Muscle layer of colon (tissue), 2 donors: ENCODE measurements at regions not wholly inside any gene's neighbourhood (a gene's known extent, or its start where the extent isn't known, plus 50 kb on each side); places are given as distances from the start of the nearest gene placed in this dataset.

Source experiments
- H3K27ac ChIP-seq: one replicate; pipeline ENCODE4 v1.7.0; 2013; ENCODE audit warnings: low read depth, mild to moderate bottlenecking, low read length, moderate library complexity
- H3K27me3 ChIP-seq, 2 donors: one replicate each; pipeline ENCODE4 v1.7.0; 2013; ENCODE audit warnings: low read length in 2 of 2, mild to moderate bottlenecking in 2 of 2; ENCODE audit not compliant: insufficient read depth in 2 of 2, control insufficient read depth in 1 of 2
- H3K36me3 ChIP-seq: one replicate; pipeline ENCODE4 v1.7.0; 2013; ENCODE audit warnings: mild to moderate bottlenecking, low read length; ENCODE audit not compliant: insufficient read depth
- H3K4me1 ChIP-seq: one replicate; pipeline ENCODE4 v1.7.0; 2013; ENCODE audit warnings: mild to moderate bottlenecking, low read length; ENCODE audit not compliant: insufficient read depth
- H3K4me3 ChIP-seq, 2 donors: one replicate each; pipeline ENCODE4 v1.7.0; 2013; ENCODE audit warnings: low read length in 2 of 2, low read depth in 1 of 2, mild to moderate bottlenecking in 1 of 2, moderate library complexity in 1 of 2
- H3K9ac ChIP-seq: one replicate; pipeline ENCODE4 v1.7.0; 2013; ENCODE audit warnings: low read length
- H3K9me3 ChIP-seq: one replicate; pipeline ENCODE4 v1.7.0; 2013; ENCODE audit warnings: mild to moderate bottlenecking, low read length
- donor health status: abdominal sarcoma.
- donor health status: Adenocarcinoma of cecum.

- Histone ChIP-seq H3K4me3 (no peak overlapping the region), H3K36me3 (no peaks in the 10 kb centered on the region), H3K9ac (no peak overlapping the region), H3K27ac (no peak overlapping the region), H3K27me3 (no peaks in the 10 kb centered on the region), H3K4me1 (peaks cover 17% of the 10 kb centered on the region), H3K9me3 (no peaks in the 10 kb centered on the region)
Measured at GRCh38 chr5:117463881-117464570, 889.4 kb upstream of the SEMA6A start.

- Histone ChIP-seq H3K27ac (no peak overlapping the region), H3K27me3 (no peaks in the 10 kb centered on the region), H3K9me3 (no peaks in the 10 kb centered on the region), H3K4me3 (no peak overlapping the region), H3K36me3 (no peaks in the 10 kb centered on the region), H3K4me1 (peaks cover 17% of the 10 kb centered on the region), H3K9ac (no peak overlapping the region)
Measured at GRCh38 chr5:117461966-117462365, 887.3 kb upstream of the SEMA6A start.

- Histone ChIP-seq H3K4me3 (no peak overlapping the region), H3K36me3 (no peaks in the 10 kb centered on the region), H3K4me1 (peaks cover 17% of the 10 kb centered on the region), H3K27me3 (no peaks in the 10 kb centered on the region), H3K9ac (no peak overlapping the region), H3K9me3 (no peaks in the 10 kb centered on the region), H3K27ac (no peak overlapping the region)
Measured at GRCh38 chr5:117461403-117461802, 886.8 kb upstream of the SEMA6A start.

GRCh38 chr5:117457656-117458055 lies 883.0 kb upstream of the SEMA6A start:
- no peak overlapping the region for H3K27ac ChIP-seq
- no peaks in the 10 kb centered on the region for H3K36me3 ChIP-seq
- no peak overlapping the region for H3K4me3 ChIP-seq
- no peak overlapping the region for H3K9ac ChIP-seq
- no peaks in the 10 kb centered on the region for H3K27me3 ChIP-seq
- no peaks in the 10 kb centered on the region for H3K9me3 ChIP-seq
- H3K4me1 ChIP-seq, result no peaks in the 10 kb centered on the region

GRCh38 chr5:117456866-117457470 lies 882.3 kb upstream of the SEMA6A start:
- Histone ChIP-seq H3K9me3 (no peaks in the 10 kb centered on the region), H3K36me3 (no peaks in the 10 kb centered on the region), H3K27me3 (no peaks in the 10 kb centered on the region), H3K9ac (no peak overlapping the region), H3K4me3 (no peak overlapping the region), H3K27ac (no peak overlapping the region), H3K4me1 (no peaks in the 10 kb centered on the region)

- Histone ChIP-seq H3K27me3 (no peaks in the 10 kb centered on the region), H3K4me1 (no peaks in the 10 kb centered on the region), H3K9me3 (no peaks in the 10 kb centered on the region), H3K27ac (no peak overlapping the region), H3K36me3 (no peaks in the 10 kb centered on the region), H3K4me3 (no peak overlapping the region), H3K9ac (no peak overlapping the region)
Measured at GRCh38 chr5:117455236-117456233, 880.9 kb upstream of the SEMA6A start.

- no peaks in the 10 kb centered on the region for H3K27me3 ChIP-seq
- no peaks in the 10 kb centered on the region for H3K36me3 ChIP-seq
- no peak overlapping the region for H3K4me3 ChIP-seq
- no peaks in the 10 kb centered on the region for H3K4me1 ChIP-seq
- no peak overlapping the region for H3K27ac ChIP-seq
- H3K9ac ChIP-seq, result no peak overlapping the region
- no peaks in the 10 kb centered on the region for H3K9me3 ChIP-seq
Measured at GRCh38 chr5:117454716-117455212, 880.1 kb upstream of the SEMA6A start.

- Histone ChIP-seq H3K27ac (no peak overlapping the region), H3K9me3 (no peaks in the 10 kb centered on the region), H3K4me1 (peaks cover 22% of the 10 kb centered on the region), H3K27me3 (no peaks in the 10 kb centered on the region), H3K9ac (no peak overlapping the region), H3K4me3 (no peak overlapping the region), H3K36me3 (no peaks in the 10 kb centered on the region)
Measured at GRCh38 chr5:117436846-117437245, 862.2 kb upstream of the SEMA6A start.

GRCh38 chr5:117435203-117435602 lies 860.6 kb upstream of the SEMA6A start:
- Histone ChIP-seq H3K9me3 (no peaks in the 10 kb centered on the region), H3K27me3 (no peaks in the 10 kb centered on the region), H3K4me3 (no peak overlapping the region), H3K36me3 (no peaks in the 10 kb centered on the region), H3K4me1 (peaks cover 32% of the 10 kb centered on the region), H3K9ac (no peak overlapping the region), H3K27ac (peak overlapping the region; percentile 49)

- Histone ChIP-seq H3K36me3 (no peaks in the 10 kb centered on the region), H3K9ac (no peak overlapping the region), H3K4me1 (peaks cover 37% of the 10 kb centered on the region), H3K4me3 (no peak overlapping the region), H3K27me3 (no peaks in the 10 kb centered on the region), H3K9me3 (no peaks in the 10 kb centered on the region), H3K27ac (peak overlapping the region; percentile 48)
Measured at GRCh38 chr5:117434254-117434653, 859.6 kb upstream of the SEMA6A start.

- Histone ChIP-seq H3K4me1 (peaks cover 37% of the 10 kb centered on the region), H3K4me3 (no peak overlapping the region), H3K27me3 (no peaks in the 10 kb centered on the region), H3K27ac (peak overlapping the region; percentile 48), H3K9me3 (no peaks in the 10 kb centered on the region), H3K36me3 (no peaks in the 10 kb centered on the region), H3K9ac (no peak overlapping the region)
Measured at GRCh38 chr5:117433818-117434217, 859.2 kb upstream of the SEMA6A start.
